ENCODE measurements at regions not wholly inside any gene's neighbourhood (a gene's known extent, or its start where the extent isn't known, plus 50 kb on each side); places are given as distances from the start of the nearest gene placed in this dataset.

DNA sequence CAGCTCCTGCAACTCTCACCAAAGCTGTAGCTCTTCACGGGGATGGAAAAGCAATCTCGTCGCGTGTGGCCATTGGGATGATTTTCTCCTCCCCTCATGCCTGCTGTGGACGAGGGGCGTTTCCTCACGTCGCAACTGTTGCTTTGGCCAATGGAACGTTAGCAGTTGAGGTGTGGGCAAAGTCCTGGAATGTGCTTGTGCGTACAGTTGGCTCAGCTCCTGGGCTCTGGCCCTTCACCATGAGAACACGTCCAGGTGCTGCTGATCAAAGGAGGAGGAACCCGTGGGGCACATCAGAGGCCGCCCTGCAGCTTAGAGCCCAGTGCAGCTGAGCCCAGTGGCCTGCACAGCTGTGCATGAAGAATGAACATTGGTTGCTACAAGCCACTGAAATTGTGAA lies 186.1 kb downstream of the TJP1 start:
- Histone ChIP-seq H3K27me3 (ENCODE audit: control insufficient read depth, insufficient read depth, low read length) (no peaks in the 10 kb centered on the region), H4K20me1 (ENCODE audit: control insufficient read depth, extremely low read depth, insufficient read depth, low read length) (no peaks in the 10 kb centered on the region), H3K9me3 (ENCODE audit: control insufficient read depth, insufficient read depth, low read depth, low read length) (no peaks in the 10 kb centered on the region), H3K36me3 (ENCODE audit: control insufficient read depth, insufficient read depth, low read length) (no peaks in the 10 kb centered on the region), H3K4me2 (ENCODE audit: extremely low read depth, insufficient read depth, low read length) (no peak overlapping the region), H2AFZ (ENCODE audit: low read length) (no peak overlapping the region), H3K79me2 (ENCODE audit: control insufficient read depth, insufficient read depth, low read length) (no peaks in the 10 kb centered on the region), H3K4me3 (replicated peaks in 1 of 4; ENCODE audit: control extremely low read depth in 1 of 4, insufficient read depth in 1 of 4, low read depth in 3 of 4, low read length in 4 of 4) (no peak overlapping the region), H3K27ac (ENCODE audit: insufficient read depth, low read length) (no peak overlapping the region), H3K9ac (ENCODE audit: insufficient read depth, low read length) (no peak overlapping the region), H3K4me1 (ENCODE audit: control insufficient read depth, extremely low read depth, insufficient read depth, low read length) (no peaks in the 10 kb centered on the region)
- no peak for DNase-seq (ENCODE audit: low read depth in 2 of 2)
- TF ChIP-seq, protein P1, sequence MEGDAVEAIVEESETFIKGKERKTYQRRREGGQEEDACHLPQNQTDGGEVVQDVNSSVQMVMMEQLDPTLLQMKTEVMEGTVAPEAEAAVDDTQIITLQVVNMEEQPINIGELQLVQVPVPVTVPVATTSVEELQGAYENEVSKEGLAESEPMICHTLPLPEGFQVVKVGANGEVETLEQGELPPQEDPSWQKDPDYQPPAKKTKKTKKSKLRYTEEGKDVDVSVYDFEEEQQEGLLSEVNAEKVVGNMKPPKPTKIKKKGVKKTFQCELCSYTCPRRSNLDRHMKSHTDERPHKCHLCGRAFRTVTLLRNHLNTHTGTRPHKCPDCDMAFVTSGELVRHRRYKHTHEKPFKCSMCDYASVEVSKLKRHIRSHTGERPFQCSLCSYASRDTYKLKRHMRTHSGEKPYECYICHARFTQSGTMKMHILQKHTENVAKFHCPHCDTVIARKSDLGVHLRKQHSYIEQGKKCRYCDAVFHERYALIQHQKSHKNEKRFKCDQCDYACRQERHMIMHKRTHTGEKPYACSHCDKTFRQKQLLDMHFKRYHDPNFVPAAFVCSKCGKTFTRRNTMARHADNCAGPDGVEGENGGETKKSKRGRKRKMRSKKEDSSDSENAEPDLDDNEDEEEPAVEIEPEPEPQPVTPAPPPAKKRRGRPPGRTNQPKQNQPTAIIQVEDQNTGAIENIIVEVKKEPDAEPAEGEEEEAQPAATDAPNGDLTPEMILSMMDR (conservative IDR thresholded peaks at IDR 0.05 in 1 of 2, IDR thresholded peaks at IDR 0.05 in 1 of 2; ENCODE audit: low read depth in 1 of 2, low read length in 2 of 2), result no peak
- no peak for TF ChIP-seq EZH2 (IDR thresholded peaks at IDR 0.05; ENCODE audit: low read length, missing control alignments)

DNA sequence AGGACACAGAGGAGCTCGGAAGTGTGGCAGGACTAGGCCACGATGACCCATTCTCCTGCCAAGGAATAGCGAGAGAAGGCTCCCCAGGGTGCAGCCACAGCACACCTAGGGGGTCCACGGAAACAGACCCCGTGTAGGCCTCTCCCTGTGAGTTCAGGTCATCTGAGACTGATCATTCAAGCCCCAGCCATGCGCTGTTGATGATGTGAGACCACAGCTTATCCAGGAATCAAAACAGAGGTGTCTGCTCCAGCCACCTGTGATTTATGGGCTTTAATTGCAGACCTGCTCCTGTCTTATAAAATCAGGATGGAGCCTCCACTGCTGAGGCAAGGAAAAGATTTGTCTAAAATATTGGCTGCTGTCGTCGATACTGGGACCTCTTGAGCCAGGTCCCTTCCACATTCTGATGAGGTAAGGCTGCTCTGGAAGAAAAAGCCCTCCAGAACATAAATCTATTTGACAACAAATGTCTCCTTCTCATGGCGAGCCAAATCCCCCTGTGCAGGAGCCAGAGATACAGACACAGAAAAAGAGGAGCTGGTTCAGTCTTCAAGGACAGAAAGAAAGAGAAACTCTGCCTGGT lies 186.7 kb downstream of the TJP1 start:
- no peaks in the 10 kb centered on the region for H3K27me3 ChIP-seq (ENCODE audit: control insufficient read depth, insufficient read depth, low read length)
- TF ChIP-seq, protein P1 (conservative IDR thresholded peaks at IDR 0.05 in 1 of 2, IDR thresholded peaks at IDR 0.05 in 1 of 2; ENCODE audit: low read depth in 1 of 2, low read length in 2 of 2), result no peak
- no peak for TF ChIP-seq EZH2 (IDR thresholded peaks at IDR 0.05; ENCODE audit: low read length, missing control alignments)
- no peaks in the 10 kb centered on the region for H4K20me1 ChIP-seq (ENCODE audit: control insufficient read depth, extremely low read depth, insufficient read depth, low read length)
- no peak overlapping the region for H3K4me2 ChIP-seq (ENCODE audit: extremely low read depth, insufficient read depth, low read length)
- no peak overlapping the region for H3K27ac ChIP-seq (ENCODE audit: insufficient read depth, low read length)
- H3K4me3 ChIP-seq (replicated peaks in 1 of 4; ENCODE audit: control extremely low read depth in 1 of 4, insufficient read depth in 1 of 4, low read depth in 3 of 4, low read length in 4 of 4), result no peak overlapping the region
- H2AFZ ChIP-seq (ENCODE audit: low read length), result no peak overlapping the region
- no peaks in the 10 kb centered on the region for H3K36me3 ChIP-seq (ENCODE audit: control insufficient read depth, insufficient read depth, low read length)
- H3K9ac ChIP-seq (ENCODE audit: insufficient read depth, low read length), result no peak overlapping the region
- no peaks in the 10 kb centered on the region for H3K9me3 ChIP-seq (ENCODE audit: control insufficient read depth, insufficient read depth, low read depth, low read length)
- DNase-seq (ENCODE audit: low read depth in 2 of 2), result no peak
- no peaks in the 10 kb centered on the region for H3K79me2 ChIP-seq (ENCODE audit: control insufficient read depth, insufficient read depth, low read length)
- H3K4me1 ChIP-seq (ENCODE audit: control insufficient read depth, extremely low read depth, insufficient read depth, low read length), result no peaks in the 10 kb centered on the region

DNA sequence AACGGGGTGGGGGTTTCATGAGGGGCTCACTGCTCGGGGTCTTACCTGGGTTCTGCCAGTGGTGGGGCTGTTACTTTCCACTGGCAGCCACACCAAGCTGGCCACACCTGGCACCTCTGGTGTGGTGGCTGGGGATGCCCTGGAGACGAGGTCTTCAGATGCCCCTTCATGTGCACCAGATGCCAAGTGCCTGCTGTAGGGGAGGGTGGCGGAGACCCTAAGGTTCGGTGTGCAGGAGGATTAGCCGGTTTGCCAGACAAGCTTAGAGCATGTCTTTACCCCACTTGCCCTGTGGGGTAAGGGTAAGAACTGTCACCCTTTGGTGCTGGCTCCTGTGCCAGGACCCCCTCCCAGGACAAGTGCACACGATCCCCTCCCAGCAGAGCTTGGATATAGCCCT lies 188.3 kb downstream of the TJP1 start:
- Histone ChIP-seq H3K9ac (ENCODE audit: insufficient read depth, low read length) (no peak overlapping the region), H3K27ac (ENCODE audit: insufficient read depth, low read length) (no peak overlapping the region), H4K20me1 (ENCODE audit: control insufficient read depth, extremely low read depth, insufficient read depth, low read length) (no peaks in the 10 kb centered on the region), H3K79me2 (ENCODE audit: control insufficient read depth, insufficient read depth, low read length) (no peaks in the 10 kb centered on the region), H2AFZ (ENCODE audit: low read length) (no peak overlapping the region), H3K4me1 (ENCODE audit: control insufficient read depth, extremely low read depth, insufficient read depth, low read length) (no peaks in the 10 kb centered on the region), H3K9me3 (ENCODE audit: control insufficient read depth, insufficient read depth, low read depth, low read length) (no peaks in the 10 kb centered on the region), H3K27me3 (ENCODE audit: control insufficient read depth, insufficient read depth, low read length) (no peaks in the 10 kb centered on the region), H3K36me3 (ENCODE audit: control insufficient read depth, insufficient read depth, low read length) (no peaks in the 10 kb centered on the region), H3K4me3 (replicated peaks in 1 of 4; ENCODE audit: control extremely low read depth in 1 of 4, insufficient read depth in 1 of 4, low read depth in 3 of 4, low read length in 4 of 4) (no peak overlapping the region), H3K4me2 (ENCODE audit: extremely low read depth, insufficient read depth, low read length) (no peak overlapping the region)
- no peak for DNase-seq (ENCODE audit: low read depth in 2 of 2)
- TF ChIP-seq, protein P1 (conservative IDR thresholded peaks at IDR 0.05 in 1 of 2, IDR thresholded peaks at IDR 0.05 in 1 of 2; ENCODE audit: low read depth in 1 of 2, low read length in 2 of 2), result no peak
- no peak for TF ChIP-seq EZH2 (IDR thresholded peaks at IDR 0.05; ENCODE audit: low read length, missing control alignments)

Measured in fibroblast of lung (primary cell).